Neural progenitor cell (in vitro differentiated cells): ENCODE measurements at regions not wholly inside any gene's neighbourhood (a gene's known extent, or its start where the extent isn't known, plus 50 kb on each side); places are given as distances from the start of the nearest gene placed in this dataset.

Source experiments
- CTCF ChIP-seq: fragments of 200-600 bp; sonication (generic); IDR thresholded peaks from 2 replicates; pipeline ENCODE4 v1.5.1; 2017; ENCODE audit warnings: antibody characterized with exemption, mild to moderate bottlenecking
- EZH2 ChIP-seq: fragments of 200-600 bp; sonication (generic); IDR thresholded peaks from 2 replicates; pipeline ENCODE4 v1.6.1; 2017; ENCODE audit warnings: antibody characterized with exemption, mild to moderate bottlenecking, moderate library complexity
- EZH2phosphoT487 ChIP-seq: fragments of 200-600 bp; sonication (generic); IDR thresholded peaks from 2 replicates; pipeline ENCODE4 v1.6.1; 2017; ENCODE audit warnings: antibody characterized with exemption

- no peak for TF ChIP-seq CTCF
- TF ChIP-seq EZH2phosphoT487 = no peak
- no peak for TF ChIP-seq EZH2
Observed at GRCh38 chr4:123559955-123560871, 163.6 kb downstream of the SPRY1 start.
